Astrocyte of the cerebellum (primary cell): ENCODE measurements at regions not wholly inside any gene's neighbourhood (a gene's known extent, or its start where the extent isn't known, plus 50 kb on each side); places are given as distances from the start of the nearest gene placed in this dataset.

Experiments
- DNase-seq: peaks from one replicate; pipeline ENCODE4 v3.0.0-alpha.2; 2011; ENCODE audit warnings: low read depth
- H3K4me3 ChIP-seq: 2 replicates; pipeline ENCODE4 v1.5.1; 2011; ENCODE audit warnings: mild to moderate bottlenecking, low read depth, low read length, moderate library complexity
- in situ Hi-C: cut with HindIII; loops from 2 replicates; pipeline ENCODE4 v1.10.0; 2017; ENCODE audit warnings: low sequenced_read_pairs
- TF ChIP-seq, protein P1 (sequence below): IDR thresholded peaks from 2 replicates; pipeline ENCODE4 v1.5.1; 2012; ENCODE audit warnings: low read length, low read depth, moderate library complexity, mild to moderate bottlenecking; ENCODE audit errors: missing control alignments

DNA sequence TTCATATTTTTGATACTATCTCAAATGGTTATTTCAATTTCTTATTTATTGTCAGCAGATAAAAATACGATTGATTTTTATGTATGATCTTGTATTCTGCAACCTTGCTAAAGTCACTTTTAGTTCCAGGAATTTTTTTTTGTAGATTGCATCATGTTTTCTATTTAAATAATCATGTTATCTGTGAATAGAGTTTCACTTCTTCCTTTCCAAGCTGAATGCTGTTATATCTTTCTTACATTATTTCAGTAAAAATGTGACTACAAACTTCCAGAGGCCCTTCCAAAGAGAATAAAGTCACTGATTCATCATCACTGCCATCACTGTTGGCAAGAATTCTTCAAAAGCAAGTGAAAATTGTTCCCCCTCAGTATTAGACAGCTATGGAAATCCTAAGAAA lies 104.7 kb upstream of the RAP1B start:
- DNase-seq, result no peak
- H3K4me3 ChIP-seq, result no peak overlapping the region
- in situ Hi-C loops, result no loop called here
- TF ChIP-seq, protein P1, sequence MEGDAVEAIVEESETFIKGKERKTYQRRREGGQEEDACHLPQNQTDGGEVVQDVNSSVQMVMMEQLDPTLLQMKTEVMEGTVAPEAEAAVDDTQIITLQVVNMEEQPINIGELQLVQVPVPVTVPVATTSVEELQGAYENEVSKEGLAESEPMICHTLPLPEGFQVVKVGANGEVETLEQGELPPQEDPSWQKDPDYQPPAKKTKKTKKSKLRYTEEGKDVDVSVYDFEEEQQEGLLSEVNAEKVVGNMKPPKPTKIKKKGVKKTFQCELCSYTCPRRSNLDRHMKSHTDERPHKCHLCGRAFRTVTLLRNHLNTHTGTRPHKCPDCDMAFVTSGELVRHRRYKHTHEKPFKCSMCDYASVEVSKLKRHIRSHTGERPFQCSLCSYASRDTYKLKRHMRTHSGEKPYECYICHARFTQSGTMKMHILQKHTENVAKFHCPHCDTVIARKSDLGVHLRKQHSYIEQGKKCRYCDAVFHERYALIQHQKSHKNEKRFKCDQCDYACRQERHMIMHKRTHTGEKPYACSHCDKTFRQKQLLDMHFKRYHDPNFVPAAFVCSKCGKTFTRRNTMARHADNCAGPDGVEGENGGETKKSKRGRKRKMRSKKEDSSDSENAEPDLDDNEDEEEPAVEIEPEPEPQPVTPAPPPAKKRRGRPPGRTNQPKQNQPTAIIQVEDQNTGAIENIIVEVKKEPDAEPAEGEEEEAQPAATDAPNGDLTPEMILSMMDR, result no peak

GRCh38 chr12:68506619-68507018 lies 104.1 kb upstream of the RAP1B start:
- no peak overlapping the region for H3K4me3 ChIP-seq
- TF ChIP-seq, protein P1, result no peak
- DNase-seq, result no peak
- in situ Hi-C loops, result no loop called here

DNA sequence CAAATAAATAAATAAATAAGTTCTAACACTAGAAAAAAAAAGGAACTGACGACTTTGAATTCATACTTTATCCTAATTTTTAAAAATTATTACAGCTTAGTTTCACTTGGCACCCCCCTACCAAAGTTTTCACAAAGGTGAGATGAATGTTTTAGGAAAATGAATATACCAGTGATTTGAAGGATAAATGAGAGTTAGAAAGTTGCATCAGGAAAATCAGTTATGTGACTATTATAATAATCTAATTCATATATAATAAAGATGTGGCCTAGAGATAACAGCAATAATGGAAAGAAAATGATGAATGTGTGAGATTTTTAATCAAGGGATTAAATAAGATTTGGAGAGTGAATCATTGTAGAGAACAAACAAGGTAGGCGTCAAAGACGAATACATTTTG lies 103.0 kb upstream of the RAP1B start:
- in situ Hi-C loops, result no loop called here

DNA sequence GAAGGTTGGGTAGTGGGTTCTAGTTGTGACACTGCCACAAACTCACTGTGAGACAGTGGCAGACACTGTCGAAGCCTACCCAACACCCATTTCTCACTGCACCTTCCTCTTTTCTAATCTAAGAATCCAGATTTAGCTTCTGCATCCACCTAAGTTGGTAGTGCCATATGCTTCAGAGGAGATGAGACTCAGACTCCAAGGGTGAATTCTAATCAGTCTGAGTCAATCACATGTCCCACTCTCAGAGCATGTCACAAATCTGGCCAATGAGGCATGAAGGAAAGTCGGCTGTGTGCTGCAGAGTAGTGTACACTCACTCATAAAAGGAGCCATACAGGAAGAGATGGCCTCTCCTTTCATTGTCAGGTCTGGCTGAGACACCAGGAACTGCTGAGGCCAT lies 102.1 kb upstream of the RAP1B start:
- no peak for DNase-seq
- TF ChIP-seq, protein P1, result no peak
- in situ Hi-C loops, result no loop called here
- no peak overlapping the region for H3K4me3 ChIP-seq

More for the DNA sequence above, 103.0 kb upstream of the RAP1B start:
- DNase-seq, result no peak
- TF ChIP-seq, protein P1, result no peak
- no peak overlapping the region for H3K4me3 ChIP-seq

GRCh38 chr12:68509242-68509641 lies 101.5 kb upstream of the RAP1B start:
- TF ChIP-seq, protein P1, result no peak
- DNase-seq, result no peak
- H3K4me3 ChIP-seq, result no peak overlapping the region
- in situ Hi-C loops, result no loop called here

GRCh38 chr12:68510397-68510796 lies 100.3 kb upstream of the RAP1B start:
- TF ChIP-seq, protein P1, result no peak
- no peak for DNase-seq
- in situ Hi-C loops, result no loop called here
- no peak overlapping the region for H3K4me3 ChIP-seq
